NT2/D1 (cell line): ENCODE measurements at regions not wholly inside any gene's neighbourhood (a gene's known extent, or its start where the extent isn't known, plus 50 kb on each side); places are given as distances from the start of the nearest gene placed in this dataset.

Source experiments
- SUZ12 ChIP-seq: IDR thresholded peaks from 2 replicates; pipeline ENCODE4 v1.6.1; 2011; ENCODE audit not compliant: insufficient read length, insufficient read depth; ENCODE audit errors: extremely low read depth
- YY1 ChIP-seq: IDR thresholded peaks from 2 replicates; pipeline ENCODE4 v1.6.1; 2011; ENCODE audit not compliant: insufficient read length, insufficient read depth
- ZNF274 ChIP-seq: IDR thresholded peaks from 2 replicates; pipeline ENCODE4 v1.6.1; 2011; ENCODE audit warnings: mild to moderate bottlenecking, low read depth, low read length

GRCh38 chr2:48148841-48149430, 165.5 kb upstream of the FOXN2 start:
- no peak for TF ChIP-seq ZNF274
- TF ChIP-seq YY1 = no peak
- TF ChIP-seq SUZ12 = no peak
